CMK (cell line): ENCODE measurements at regions not wholly inside any gene's neighbourhood (a gene's known extent, or its start where the extent isn't known, plus 50 kb on each side); places are given as distances from the start of the nearest gene placed in this dataset.
"Not testable (repeated sequence)": the region's sequence is repeated elsewhere in the genome, so short reads cannot be mapped to it uniquely, and the experiment has no call there.

Experiments used
- DNase-seq: peaks from one replicate; pipeline ENCODE4 v3.0.0-alpha.2; 2010; ENCODE audit warnings: low read depth

GRCh38 chr11:90656171-90656570 lies 433.3 kb upstream of the CHORDC1 start:
- DNase-seq: no peak

GRCh38 chr11:90650153-90650552 lies 427.3 kb upstream of the CHORDC1 start:
- DNase-seq: no peak

- DNase-seq: no peak
Observed at GRCh38 chr11:90646706-90647105, 423.9 kb upstream of the CHORDC1 start.

GRCh38 chr11:90646266-90646665 lies 423.4 kb upstream of the CHORDC1 start:
- DNase-seq: no peak

- DNase-seq: no peak
Observed at GRCh38 chr11:90639461-90639993, 416.7 kb upstream of the CHORDC1 start.

- no peak for DNase-seq
Observed at GRCh38 chr11:90635886-90636285, 413.0 kb upstream of the CHORDC1 start.

- DNase-seq: no peak
Observed at GRCh38 chr11:90635151-90635550, 412.3 kb upstream of the CHORDC1 start.

GRCh38 chr11:90630176-90630575 lies 407.3 kb upstream of the CHORDC1 start:
- DNase-seq: no peak

GRCh38 chr11:90629229-90629806 lies 406.5 kb upstream of the CHORDC1 start:
- no peak for DNase-seq

- DNase-seq: no peak
Observed at GRCh38 chr11:90614318-90614717, 391.5 kb upstream of the CHORDC1 start.

GRCh38 chr11:90613037-90613436 lies 390.2 kb upstream of the CHORDC1 start:
- not testable (repeated sequence) for DNase-seq

- no peak for DNase-seq
Observed at GRCh38 chr11:90606721-90607120, 383.9 kb upstream of the CHORDC1 start.

- DNase-seq: no peak
Observed at GRCh38 chr11:90601261-90601660, 378.4 kb upstream of the CHORDC1 start.

GRCh38 chr11:90594658-90595057 lies 371.8 kb upstream of the CHORDC1 start:
- no peak for DNase-seq

GRCh38 chr11:90593099-90593498 lies 370.2 kb upstream of the CHORDC1 start:
- no peak for DNase-seq

GRCh38 chr11:90590286-90590685 lies 367.4 kb upstream of the CHORDC1 start:
- DNase-seq: no peak

- DNase-seq: no peak
Observed at GRCh38 chr11:90589735-90590134, 366.9 kb upstream of the CHORDC1 start.

GRCh38 chr11:90587896-90588295 lies 365.0 kb upstream of the CHORDC1 start:
- DNase-seq: no peak

GRCh38 chr11:90585491-90585890 lies 362.6 kb upstream of the CHORDC1 start:
- DNase-seq: no peak

GRCh38 chr11:90582999-90583398 lies 360.1 kb upstream of the CHORDC1 start:
- not testable (repeated sequence) for DNase-seq

- no peak for DNase-seq
Observed at GRCh38 chr11:90564531-90564930, 341.7 kb upstream of the CHORDC1 start.

GRCh38 chr11:90558328-90558865 lies 335.5 kb upstream of the CHORDC1 start:
- DNase-seq: no peak

GRCh38 chr11:90556606-90557005 lies 333.8 kb upstream of the CHORDC1 start:
- DNase-seq: no peak

- DNase-seq: no peak
Observed at GRCh38 chr11:90556026-90556425, 333.2 kb upstream of the CHORDC1 start.
